GM12878 (cell line): ENCODE measurements at regions not wholly inside any gene's neighbourhood (a gene's known extent, or its start where the extent isn't known, plus 50 kb on each side); places are given as distances from the start of the nearest gene placed in this dataset.

ENCODE experiments used
- ATAC-seq: fragments of 200-7000 bp; cut with Tn5 transposase; 3 replicates; pipeline ENCODE4 v1.9.1; 2020; ENCODE audit warnings: mild to moderate bottlenecking, moderate library complexity
- BruUV-seq: library from RNA; stranded (reverse); fragments of 400-500 nt; replicated peaks from 2 replicates; lab custom pipeline; 2021; lab: Mats Ljungman, UMichigan
- CTCF ChIA-PET: fragments of 300-600 bp; sonication (Branson Sonifier 250); formaldehyde crosslinking; extraction: SDS; loops from one replicate; lab custom pipeline; 2021; ENCODE audit warnings: inconsistent platforms; lab: Yijun Ruan, JAX
- POLR2A ChIA-PET: fragments of 350-600 bp; formaldehyde crosslinking; extraction: SDS; loops from one replicate; lab custom pipeline; 2021; ENCODE audit warnings: inconsistent platforms; lab: Charles Lee
- RAD21 ChIA-PET: fragments of 300-600 bp; sonication (Branson Sonifier 250); formaldehyde crosslinking; loops from one replicate; lab custom pipeline; 2023; ENCODE audit warnings: antibody characterized with exemption; ENCODE audit not compliant: unreplicated experiment; lab: Charles Lee
- SMC1A ChIA-PET: fragments of 300-600 bp; sonication (Branson Sonifier 250); formaldehyde crosslinking; loops from one replicate; lab custom pipeline; 2023; ENCODE audit not compliant: unreplicated experiment, uncharacterized antibody; lab: Charles Lee
- DNase-seq: peaks from one replicate; pipeline ENCODE4 v3.0.0-alpha.2; 2011; ENCODE audit warnings: low read depth, low spot score
- FAIRE-seq: peaks from 3 replicates; lab custom pipeline; 2011; peaks lifted over from hg19 to GRCh38; lab: Jason Lieb, UNC
- H2AFZ ChIP-seq: 2 replicates; pipeline ENCODE4 v1.6.0; 2011; ENCODE audit warnings: low read depth, low read length, control low read depth; ENCODE audit not compliant: control insufficient read depth
- H3K27ac ChIP-seq: 2 replicates; pipeline ENCODE4 v1.5.1; 2011; ENCODE audit warnings: control low read depth; ENCODE audit not compliant: control insufficient read depth, insufficient read depth
- H3K27me3 ChIP-seq, 2 experiments: replicated peaks in 1 of 2; 2 replicates each; pipeline versions ENCODE4 v1.6.0 to v1.6.1; 2011; ENCODE audit warnings: low read length in 1 of 2; ENCODE audit not compliant: control insufficient read depth in 2 of 2, insufficient read depth in 2 of 2
- H3K36me3 ChIP-seq, 2 experiments: 2 replicates each; pipeline ENCODE4 v1.5.1; 2011; ENCODE audit warnings: low read length in 1 of 2; ENCODE audit not compliant: control insufficient read depth in 2 of 2, insufficient read depth in 2 of 2
- H3K4me1 ChIP-seq: 2 replicates; pipeline ENCODE4 v1.6.1; 2011; ENCODE audit warnings: mild to moderate bottlenecking, low read length, moderate library complexity, mixed read lengths; ENCODE audit not compliant: control insufficient read depth, insufficient read depth
- H3K4me2 ChIP-seq: 2 replicates; pipeline ENCODE4 v1.6.0; 2011; ENCODE audit warnings: control low read depth; ENCODE audit not compliant: control insufficient read depth, insufficient read depth
- H3K4me3 ChIP-seq: fragments of 200-600 bp; sonication (generic); 2 replicates; pipeline ENCODE4 v1.5.1; 2016
- H3K79me2 ChIP-seq: 2 replicates; pipeline ENCODE4 v1.6.0; 2011; ENCODE audit warnings: low read length; ENCODE audit not compliant: control insufficient read depth, insufficient read depth
- H3K9ac ChIP-seq: 2 replicates; pipeline ENCODE4 v1.8.0; 2011; ENCODE audit warnings: low read length, control low read depth, mixed read lengths; ENCODE audit not compliant: control insufficient read depth, insufficient read depth
- H3K9me3 ChIP-seq: replicated peaks from 3 replicates; pipeline ENCODE4 v1.5.1; 2011; ENCODE audit warnings: mild to moderate bottlenecking, low read length; ENCODE audit not compliant: control insufficient read depth, insufficient read depth
- H4K20me1 ChIP-seq: 2 replicates; pipeline ENCODE4 v1.6.0; 2011; ENCODE audit not compliant: control insufficient read depth, insufficient read depth
- CBX3 ChIP-seq: fragments of 200-600 bp; sonication (generic); IDR thresholded peaks from 2 replicates; pipeline ENCODE4 v1.6.1; 2016; ENCODE audit warnings: low read depth, borderline replicate concordance
- ETV6 ChIP-seq, 2 experiments: fragments of 450-650 bp in 1 of 2; IDR thresholded peaks in 1 of 2; conservative IDR thresholded peaks in 1 of 2; 2 replicates each; pipeline ENCODE4 v1.6.1; 2014; ENCODE audit warnings: antibody characterized with exemption in 1 of 2, borderline replicate concordance in 1 of 2, low read depth in 1 of 2, mild to moderate bottlenecking in 1 of 2, moderate library complexity in 1 of 2
- GABPA ChIP-seq: IDR thresholded peaks from 2 replicates; pipeline ENCODE4 v1.6.1; 2014; ENCODE audit warnings: antibody characterized with exemption, low read depth, mild to moderate bottlenecking, inconsistent platforms
- NFYA ChIP-seq: IDR thresholded peaks from 2 replicates; pipeline ENCODE4 v1.6.1; 2011; ENCODE audit warnings: low read depth, mild to moderate bottlenecking, low read length, improper control_type of control experiment, borderline replicate concordance
- NR2C1 ChIP-seq: fragments of 450-650 bp; IDR thresholded peaks from 2 replicates; pipeline ENCODE4 v1.6.1; 2017; ENCODE audit warnings: antibody characterized with exemption, mild to moderate bottlenecking, moderate library complexity
- NRF1 ChIP-seq: conservative IDR thresholded peaks from 2 replicates; pipeline ENCODE4 v1.6.1; 2011; ENCODE audit warnings: mild to moderate bottlenecking, low read depth, low read length, improper control_type of control experiment
- PAX5 ChIP-seq: IDR thresholded peaks from 2 replicates; pipeline ENCODE4 v1.6.1; 2011; ENCODE audit warnings: low read depth, low read length, borderline replicate concordance
- POLR2AphosphoS2 ChIP-seq: IDR thresholded peaks from 2 replicates; pipeline ENCODE4 v1.6.1; 2011; ENCODE audit warnings: low read depth, mild to moderate bottlenecking, low read length, improper control_type of control experiment, moderate library complexity
- RELB ChIP-seq: fragments of 450-650 bp; IDR thresholded peaks from 2 replicates; pipeline ENCODE4 v1.6.1; 2017; ENCODE audit warnings: low read depth, mild to moderate bottlenecking, moderate library complexity
- SMC3 ChIP-seq: IDR thresholded peaks from 2 replicates; pipeline ENCODE4 v1.6.1; 2011; ENCODE audit warnings: low read length, improper control_type of control experiment, borderline replicate concordance
- ZNF622 ChIP-seq: fragments of 450-650 bp; IDR thresholded peaks from 2 replicates; pipeline ENCODE4 v1.6.1; 2017; ENCODE audit warnings: mild to moderate bottlenecking, inconsistent platforms
- WGBS: methylation state at CpG from one replicate; pipeline ENCODE4 v1.1.6; 2016; ENCODE audit warnings: low lambda C conversion rate; ENCODE audit not compliant: insufficient replicate concordance, insufficient coverage; ENCODE audit errors: missing lambda C conversion rate; 5-methylcytosine and 5-hydroxymethylcytosine counted together
- in situ Hi-C: fragments of 300-500 bp; cut with MboI; formaldehyde crosslinking; loops from 9 replicates; pipeline ENCODE4 v1.14.3; 2018; ENCODE audit warnings: mixed read lengths
- intact Hi-C: fragments of 100-400 bp; cut with micrococcal nuclease; formaldehyde crosslinking; loops from one replicate; pipeline ENCODE4 v1.14.2; 2022; ENCODE audit not compliant: unreplicated experiment
- TF ChIP-seq, protein P1 (sequence below): fragments of 150-350 bp; IDR thresholded peaks from 2 replicates; pipeline ENCODE4 v1.6.1; 2016; ENCODE audit warnings: low read depth, low read length
- TF ChIP-seq, protein P2 (sequence below): IDR thresholded peaks from 2 replicates; pipeline ENCODE4 v1.6.1; 2011; ENCODE audit warnings: low read depth, low read length, improper control_type of control experiment, borderline replicate concordance

- BruUV-seq = no TSS peak
- no peak overlapping the region for H2AFZ ChIP-seq
- H3K9ac ChIP-seq = no peak overlapping the region
- no peak overlapping the region for H3K27ac ChIP-seq
- intact Hi-C loops (no loop called here), in situ Hi-C loops (no loop called here)
- H3K4me2 ChIP-seq = no peak overlapping the region
- no peak for FAIRE-seq
- POLR2A ChIA-PET = no interaction called here
- RAD21 ChIA-PET = no interaction called here
- H3K27me3 ChIP-seq = no peaks in the 10 kb centered on the region
- H3K4me1 ChIP-seq = no peaks in the 10 kb centered on the region
- ATAC-seq = no peak
- H3K4me3 ChIP-seq = no peak overlapping the region
- H3K79me2 ChIP-seq = no peaks in the 10 kb centered on the region
- SMC1A ChIA-PET = no interaction called here
- WGBS = 10% methylated on average over 3 of the region's 3 CpGs
- TF ChIP-seq ZNF622 = no peak
- no peak for TF ChIP-seq CBX3
- no peak for TF ChIP-seq NR2C1
- TF ChIP-seq SMC3 = no peak
- no peak for TF ChIP-seq POLR2AphosphoS2
- TF ChIP-seq, protein P1, sequence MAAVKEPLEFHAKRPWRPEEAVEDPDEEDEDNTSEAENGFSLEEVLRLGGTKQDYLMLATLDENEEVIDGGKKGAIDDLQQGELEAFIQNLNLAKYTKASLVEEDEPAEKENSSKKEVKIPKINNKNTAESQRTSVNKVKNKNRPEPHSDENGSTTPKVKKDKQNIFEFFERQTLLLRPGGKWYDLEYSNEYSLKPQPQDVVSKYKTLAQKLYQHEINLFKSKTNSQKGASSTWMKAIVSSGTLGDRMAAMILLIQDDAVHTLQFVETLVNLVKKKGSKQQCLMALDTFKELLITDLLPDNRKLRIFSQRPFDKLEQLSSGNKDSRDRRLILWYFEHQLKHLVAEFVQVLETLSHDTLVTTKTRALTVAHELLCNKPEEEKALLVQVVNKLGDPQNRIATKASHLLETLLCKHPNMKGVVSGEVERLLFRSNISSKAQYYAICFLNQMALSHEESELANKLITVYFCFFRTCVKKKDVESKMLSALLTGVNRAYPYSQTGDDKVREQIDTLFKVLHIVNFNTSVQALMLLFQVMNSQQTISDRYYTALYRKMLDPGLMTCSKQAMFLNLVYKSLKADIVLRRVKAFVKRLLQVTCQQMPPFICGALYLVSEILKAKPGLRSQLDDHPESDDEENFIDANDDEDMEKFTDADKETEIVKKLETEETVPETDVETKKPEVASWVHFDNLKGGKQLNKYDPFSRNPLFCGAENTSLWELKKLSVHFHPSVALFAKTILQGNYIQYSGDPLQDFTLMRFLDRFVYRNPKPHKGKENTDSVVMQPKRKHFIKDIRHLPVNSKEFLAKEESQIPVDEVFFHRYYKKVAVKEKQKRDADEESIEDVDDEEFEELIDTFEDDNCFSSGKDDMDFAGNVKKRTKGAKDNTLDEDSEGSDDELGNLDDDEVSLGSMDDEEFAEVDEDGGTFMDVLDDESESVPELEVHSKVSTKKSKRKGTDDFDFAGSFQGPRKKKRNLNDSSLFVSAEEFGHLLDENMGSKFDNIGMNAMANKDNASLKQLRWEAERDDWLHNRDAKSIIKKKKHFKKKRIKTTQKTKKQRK = no peak
- no peak for TF ChIP-seq RELB
- TF ChIP-seq ETV6 (conservative IDR thresholded peaks at IDR 0.05 in 1 of 2, IDR thresholded peaks at IDR 0.05 in 1 of 2; ENCODE audit: borderline replicate concordance in 1 of 2, low read depth in 1 of 2) = no peak
- TF ChIP-seq, protein P2, sequence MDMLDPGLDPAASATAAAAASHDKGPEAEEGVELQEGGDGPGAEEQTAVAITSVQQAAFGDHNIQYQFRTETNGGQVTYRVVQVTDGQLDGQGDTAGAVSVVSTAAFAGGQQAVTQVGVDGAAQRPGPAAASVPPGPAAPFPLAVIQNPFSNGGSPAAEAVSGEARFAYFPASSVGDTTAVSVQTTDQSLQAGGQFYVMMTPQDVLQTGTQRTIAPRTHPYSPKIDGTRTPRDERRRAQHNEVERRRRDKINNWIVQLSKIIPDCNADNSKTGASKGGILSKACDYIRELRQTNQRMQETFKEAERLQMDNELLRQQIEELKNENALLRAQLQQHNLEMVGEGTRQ = no peak
- TF ChIP-seq NRF1 = no peak
- TF ChIP-seq PAX5 = no peak
- no peak for TF ChIP-seq NFYA
- no peak for TF ChIP-seq GABPA
- TF ChIP-seq, all 136 proteins: peak for 0
- Histone ChIP-seq H4K20me1 (no peaks in the 10 kb centered on the region), H3K36me3 (no peaks in the 10 kb centered on the region), H3K9me3 (no peaks in the 10 kb centered on the region)
- no peak for DNase-seq
- CTCF ChIA-PET = no interaction called here
These were observed 561.8 kb downstream of the SOX6 start for GRCh38 chr11:15794361-15795150.
